GM12878 (cell line): ENCODE measurements at regions not wholly inside any gene's neighbourhood (a gene's known extent, or its start where the extent isn't known, plus 50 kb on each side); places are given as distances from the start of the nearest gene placed in this dataset.

Experiments used
- BRCA1 ChIP-seq: IDR thresholded peaks from 2 replicates; pipeline ENCODE4 v1.6.1; 2011; ENCODE audit warnings: low read depth, low read length, improper control_type of control experiment
- CHD4 ChIP-seq: fragments of 200-600 bp; sonication (generic); IDR thresholded peaks from 2 replicates; pipeline ENCODE4 v1.6.1; 2016; ENCODE audit warnings: mild to moderate bottlenecking
- GATAD2B ChIP-seq: fragments of 450-650 bp; conservative IDR thresholded peaks from 2 replicates; pipeline ENCODE4 v1.6.1; 2017; ENCODE audit warnings: low read depth, mild to moderate bottlenecking, moderate library complexity
- HSF1 ChIP-seq: fragments of 150-350 bp; IDR thresholded peaks from 2 replicates; pipeline ENCODE4 v1.6.1; 2014; ENCODE audit warnings: mild to moderate bottlenecking, low read depth, low read length
- KDM1A ChIP-seq: fragments of 200-600 bp; sonication (generic); IDR thresholded peaks from 2 replicates; pipeline ENCODE4 v1.6.1; 2016; ENCODE audit warnings: borderline replicate concordance
- MYB ChIP-seq: fragments of 150-350 bp; IDR thresholded peaks from 2 replicates; pipeline ENCODE4 v1.6.1; 2014; ENCODE audit warnings: mild to moderate bottlenecking, low read depth, low read length, borderline replicate concordance
- NFYA ChIP-seq: IDR thresholded peaks from 2 replicates; pipeline ENCODE4 v1.6.1; 2011; ENCODE audit warnings: low read depth, mild to moderate bottlenecking, low read length, improper control_type of control experiment, borderline replicate concordance
- NKRF ChIP-seq: fragments of 450-650 bp; conservative IDR thresholded peaks from 2 replicates; pipeline ENCODE4 v1.6.1; 2017; ENCODE audit warnings: mild to moderate bottlenecking, moderate library complexity
- POU2F2 ChIP-seq: IDR thresholded peaks from 3 replicates; pipeline ENCODE4 v1.6.1; 2011; ENCODE audit warnings: low read depth, mild to moderate bottlenecking, low read length, borderline replicate concordance
- SIN3A ChIP-seq: IDR thresholded peaks from 2 replicates; pipeline ENCODE4 v1.6.1; 2012; ENCODE audit warnings: low read depth, low read length, improper control_type of control experiment
- ZBED1 ChIP-seq: IDR thresholded peaks from 2 replicates; pipeline ENCODE4 v1.6.1; 2016; ENCODE audit warnings: borderline replicate concordance
- ZBTB40 ChIP-seq: fragments of 450-650 bp; IDR thresholded peaks from 2 replicates; pipeline ENCODE4 v1.6.1; 2016; ENCODE audit warnings: mild to moderate bottlenecking, moderate library complexity, borderline replicate concordance

GRCh38 chr5:173709761-173710160 is 93.3 kb upstream of the BOD1 start (continued):
- TF ChIP-seq GATAD2B (no peak), KDM1A (no peak), BRCA1 (no peak), ZBED1 (no peak), CHD4 (no peak), POU2F2 (no peak), MYB (no peak), NKRF (no peak), HSF1 (no peak), ZBTB40 (no peak), NFYA (no peak), SIN3A (no peak)
